ENCODE measurements at regions not wholly inside any gene's neighbourhood (a gene's known extent, or its start where the extent isn't known, plus 50 kb on each side); places are given as distances from the start of the nearest gene placed in this dataset.

GRCh38 chr9:4435197-4435596 is 55.1 kb upstream of the SLC1A1 start:
- no peak for DNase-seq

- no peak for DNase-seq
Measured at GRCh38 chr9:4433379-4433778, 56.9 kb upstream of the SLC1A1 start.

- no peak for DNase-seq
Measured at GRCh38 chr9:4430432-4431261, 59.6 kb upstream of the SLC1A1 start.

- DNase-seq = no peak
Measured at GRCh38 chr9:4425319-4426045, 64.8 kb upstream of the SLC1A1 start.

GRCh38 chr9:4424891-4425290 is 65.4 kb upstream of the SLC1A1 start:
- no peak for DNase-seq

GRCh38 chr9:4424038-4424437 is 66.2 kb upstream of the SLC1A1 start:
- DNase-seq = no peak

GRCh38 chr9:4423207-4423610 is 67.1 kb upstream of the SLC1A1 start:
- no peak for DNase-seq

- DNase-seq = peak in 3 of 6 experiments; percentile 1 to 45 (median 43)
Measured at GRCh38 chr9:4422495-4422894, 67.8 kb upstream of the SLC1A1 start.

GRCh38 chr9:4421847-4422246 is 68.4 kb upstream of the SLC1A1 start:
- DNase-seq = no peak

- DNase-seq = no peak
Measured at GRCh38 chr9:4420351-4420750, 69.9 kb upstream of the SLC1A1 start.

- no peak for DNase-seq
Measured at GRCh38 chr9:4417578-4418325, 72.5 kb upstream of the SLC1A1 start.

- DNase-seq = no peak
Measured at GRCh38 chr9:4416467-4416866, 73.8 kb upstream of the SLC1A1 start.

- DNase-seq = no peak
Measured at GRCh38 chr9:4415281-4415680, 75.0 kb upstream of the SLC1A1 start.

- DNase-seq = no peak
Measured at GRCh38 chr9:4413856-4414255, 76.4 kb upstream of the SLC1A1 start.

- no peak for DNase-seq
Measured at GRCh38 chr9:4404156-4404555, 86.1 kb upstream of the SLC1A1 start.

- no peak for DNase-seq
Measured at GRCh38 chr9:4402501-4402900, 87.8 kb upstream of the SLC1A1 start.

- no peak for DNase-seq
Measured at GRCh38 chr9:4400731-4401130, 89.5 kb upstream of the SLC1A1 start.

- DNase-seq = no peak
Measured at GRCh38 chr9:4397917-4398316, 92.4 kb upstream of the SLC1A1 start.

- no peak for DNase-seq
Measured at GRCh38 chr9:4393806-4394523, 94.1 kb upstream of the GLIS3 start.

- no peak for DNase-seq
Measured at GRCh38 chr9:4389755-4390154, 89.9 kb upstream of the GLIS3 start.

- no peak for DNase-seq
Measured at GRCh38 chr9:4389003-4389402, 89.1 kb upstream of the GLIS3 start.

- DNase-seq = peak in 1 of 6 experiments; percentile 32
Measured at GRCh38 chr9:4386819-4387218, 87.0 kb upstream of the GLIS3 start.

- no peak for DNase-seq
Measured at GRCh38 chr9:4384750-4385149, 84.9 kb upstream of the GLIS3 start.

All from stimulated activated naive CD4-positive, alpha-beta T cell (primary cell).